ENCODE measurements at regions not wholly inside any gene's neighbourhood (a gene's known extent, or its start where the extent isn't known, plus 50 kb on each side); places are given as distances from the start of the nearest gene placed in this dataset.

GRCh38 chr6:1091900-1092299, 220.0 kb upstream of the FOXQ1 start:
- DNase-seq (ENCODE audit: low read depth in 2 of 2), result no peak

- DNase-seq (ENCODE audit: low read depth in 2 of 2), result no peak
Observed at GRCh38 chr6:1089859-1090258, 222.0 kb upstream of the FOXQ1 start.

GRCh38 chr6:1088492-1089001, 223.4 kb upstream of the FOXQ1 start:
- no peak for DNase-seq (ENCODE audit: low read depth in 2 of 2)

- DNase-seq (ENCODE audit: low read depth in 2 of 2), result no peak
Observed at GRCh38 chr6:1087154-1087843, 224.6 kb upstream of the FOXQ1 start.

GRCh38 chr6:1086446-1087153, 225.3 kb upstream of the FOXQ1 start:
- no peak for DNase-seq (ENCODE audit: low read depth in 2 of 2)

GRCh38 chr6:1082285-1082935, 229.5 kb upstream of the FOXQ1 start:
- DNase-seq (ENCODE audit: low read depth in 2 of 2), result no peak

GRCh38 chr6:1081551-1082284, 230.2 kb upstream of the FOXQ1 start:
- DNase-seq (ENCODE audit: low read depth in 2 of 2), result no peak

GRCh38 chr6:1080453-1081337, 231.2 kb upstream of the FOXQ1 start:
- DNase-seq (ENCODE audit: low read depth in 2 of 2), result no peak

GRCh38 chr6:1079525-1079924, 232.4 kb upstream of the FOXQ1 start:
- DNase-seq (ENCODE audit: low read depth in 2 of 2), result no peak

- no peak for DNase-seq (ENCODE audit: low read depth in 2 of 2)
Observed at GRCh38 chr6:1077478-1078416, 234.2 kb upstream of the FOXQ1 start.

GRCh38 chr6:1076531-1077459, 235.1 kb upstream of the FOXQ1 start:
- no peak for DNase-seq (ENCODE audit: low read depth in 2 of 2)

- no peak for DNase-seq (ENCODE audit: low read depth in 2 of 2)
Observed at GRCh38 chr6:1075880-1076279, 236.0 kb upstream of the FOXQ1 start.

- DNase-seq (ENCODE audit: low read depth in 2 of 2), result no peak
Observed at GRCh38 chr6:1075444-1075843, 236.5 kb upstream of the FOXQ1 start.

- DNase-seq (ENCODE audit: low read depth in 2 of 2), result no peak
Observed at GRCh38 chr6:1070085-1070521, 241.8 kb upstream of the FOXQ1 start.

GRCh38 chr6:1068905-1069304, 243.0 kb upstream of the FOXQ1 start:
- no peak for DNase-seq (ENCODE audit: low read depth in 2 of 2)

- no peak for DNase-seq (ENCODE audit: low read depth in 2 of 2)
Observed at GRCh38 chr6:1068068-1068467, 243.8 kb upstream of the FOXQ1 start.

GRCh38 chr6:1067346-1067745, 244.6 kb upstream of the FOXQ1 start:
- DNase-seq (ENCODE audit: low read depth in 2 of 2), result no peak

- no peak for DNase-seq (ENCODE audit: low read depth in 2 of 2)
Observed at GRCh38 chr6:1066449-1067090, 245.3 kb upstream of the FOXQ1 start.

Measured in stimulated activated CD8-positive, alpha-beta memory T cell treated with anti-CD3 and anti-CD28 coated beads, Interleukin-7, amount 100 ng/mL, for 4 hours (primary cell).